ENCODE measurements at regions not wholly inside any gene's neighbourhood (a gene's known extent, or its start where the extent isn't known, plus 50 kb on each side); places are given as distances from the start of the nearest gene placed in this dataset.

DNA sequence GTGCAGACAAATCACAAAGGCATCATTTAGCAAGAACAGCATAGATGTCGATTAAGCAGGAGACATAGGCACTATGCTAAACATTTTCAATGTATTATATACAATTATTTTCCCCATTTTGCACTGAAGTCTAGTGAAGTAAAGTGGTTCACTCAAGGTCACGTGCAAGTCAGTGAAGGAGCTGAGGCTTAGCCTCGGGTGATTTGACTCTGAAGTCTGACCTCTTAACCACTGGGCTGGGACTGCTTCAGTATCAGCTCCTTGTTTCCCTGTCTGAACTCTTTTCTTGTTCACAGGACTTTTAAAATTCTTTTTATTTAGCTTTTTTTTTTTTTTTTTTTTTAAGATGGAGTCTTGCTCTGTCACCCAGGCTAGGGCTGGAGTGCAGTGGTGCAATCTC lies 262.7 kb downstream of the DRD1 start:
- TF ChIP-seq, protein P1, sequence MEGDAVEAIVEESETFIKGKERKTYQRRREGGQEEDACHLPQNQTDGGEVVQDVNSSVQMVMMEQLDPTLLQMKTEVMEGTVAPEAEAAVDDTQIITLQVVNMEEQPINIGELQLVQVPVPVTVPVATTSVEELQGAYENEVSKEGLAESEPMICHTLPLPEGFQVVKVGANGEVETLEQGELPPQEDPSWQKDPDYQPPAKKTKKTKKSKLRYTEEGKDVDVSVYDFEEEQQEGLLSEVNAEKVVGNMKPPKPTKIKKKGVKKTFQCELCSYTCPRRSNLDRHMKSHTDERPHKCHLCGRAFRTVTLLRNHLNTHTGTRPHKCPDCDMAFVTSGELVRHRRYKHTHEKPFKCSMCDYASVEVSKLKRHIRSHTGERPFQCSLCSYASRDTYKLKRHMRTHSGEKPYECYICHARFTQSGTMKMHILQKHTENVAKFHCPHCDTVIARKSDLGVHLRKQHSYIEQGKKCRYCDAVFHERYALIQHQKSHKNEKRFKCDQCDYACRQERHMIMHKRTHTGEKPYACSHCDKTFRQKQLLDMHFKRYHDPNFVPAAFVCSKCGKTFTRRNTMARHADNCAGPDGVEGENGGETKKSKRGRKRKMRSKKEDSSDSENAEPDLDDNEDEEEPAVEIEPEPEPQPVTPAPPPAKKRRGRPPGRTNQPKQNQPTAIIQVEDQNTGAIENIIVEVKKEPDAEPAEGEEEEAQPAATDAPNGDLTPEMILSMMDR (IDR thresholded peaks at IDR 0.05 in 8 of 11, conservative IDR thresholded peaks at IDR 0.05 in 3 of 11) = no peak
- TF ChIP-seq POLR2A (IDR thresholded peaks at IDR 0.05) (no peak), POLR2AphosphoS5 (IDR thresholded peaks at IDR 0.05) (no peak)

Measured in spleen (tissue), 7 donors.